GM23248 (cell line): ENCODE measurements at regions not wholly inside any gene's neighbourhood (a gene's known extent, or its start where the extent isn't known, plus 50 kb on each side); places are given as distances from the start of the nearest gene placed in this dataset.

Experiments
- DNase-seq: peaks from one replicate; pipeline ENCODE4 v3.0.0-alpha.2; 2015
- H2AFZ ChIP-seq: fragments of 200-600 bp; sonication (generic); 2 replicates; pipeline ENCODE4 v1.6.1; 2016; ENCODE audit warnings: antibody characterized with exemption
- H3F3A ChIP-seq: fragments of 200-600 bp; sonication (generic); 2 replicates; pipeline ENCODE4 v1.6.1; 2016; ENCODE audit warnings: mild to moderate bottlenecking, antibody characterized with exemption, mixed run types; ENCODE audit not compliant: insufficient read depth
- H3K27ac ChIP-seq: fragments of 200-600 bp; sonication (generic); 2 replicates; pipeline ENCODE4 v1.5.1; 2016; ENCODE audit warnings: mild to moderate bottlenecking
- H3K27me3 ChIP-seq: fragments of 200-600 bp; sonication (generic); replicated peaks from 2 replicates; pipeline ENCODE4 v1.6.1; 2016; ENCODE audit warnings: mild to moderate bottlenecking; ENCODE audit not compliant: insufficient read depth
- H3K36me3 ChIP-seq: fragments of 200-600 bp; sonication (generic); 2 replicates; pipeline ENCODE4 v1.6.1; 2016; ENCODE audit warnings: low read depth, mild to moderate bottlenecking
- H3K4me1 ChIP-seq: fragments of 200-600 bp; sonication (generic); 2 replicates; pipeline ENCODE4 v1.6.1; 2016; ENCODE audit warnings: mild to moderate bottlenecking; ENCODE audit not compliant: insufficient read depth
- H3K4me2 ChIP-seq: fragments of 200-600 bp; sonication (generic); one replicate; pipeline ENCODE4 v1.6.1; 2016; ENCODE audit warnings: mild to moderate bottlenecking; ENCODE audit not compliant: unreplicated experiment
- H3K4me3 ChIP-seq: fragments of 200-600 bp; sonication (generic); 2 replicates; pipeline ENCODE4 v1.5.1; 2016; ENCODE audit warnings: mild to moderate bottlenecking
- H3K79me2 ChIP-seq: fragments of 200-600 bp; sonication (generic); 2 replicates; pipeline ENCODE4 v1.6.1; 2016; ENCODE audit warnings: mild to moderate bottlenecking; ENCODE audit not compliant: insufficient read depth
- H3K9ac ChIP-seq: fragments of 200-600 bp; sonication (generic); 2 replicates; pipeline ENCODE4 v1.6.1; 2016; ENCODE audit warnings: mild to moderate bottlenecking
- H3K9me2 ChIP-seq: fragments of 200-600 bp; sonication (generic); 2 replicates; pipeline ENCODE4 v1.6.1; 2016; ENCODE audit warnings: mixed run types, mild to moderate bottlenecking, moderate library complexity; ENCODE audit not compliant: insufficient read depth
- H3K9me3 ChIP-seq: fragments of 200-600 bp; sonication (generic); one replicate; pipeline ENCODE4 v1.6.1; 2017; ENCODE audit warnings: low read depth
- H4K20me1 ChIP-seq: fragments of 200-600 bp; sonication (generic); 2 replicates; pipeline ENCODE4 v1.6.0; 2016; ENCODE audit not compliant: insufficient read depth
- EZH2 ChIP-seq: fragments of 200-600 bp; sonication (generic); IDR thresholded peaks from 2 replicates; pipeline ENCODE4 v1.6.1; 2018; ENCODE audit warnings: antibody characterized with exemption, mild to moderate bottlenecking; ENCODE audit not compliant: insufficient read depth, poor library complexity, severe bottlenecking
- EZH2phosphoT487 ChIP-seq: fragments of 200-600 bp; sonication (generic); IDR thresholded peaks from 2 replicates; pipeline ENCODE4 v1.6.1; 2018; ENCODE audit warnings: antibody characterized with exemption, moderate library complexity, mild to moderate bottlenecking, low read depth; ENCODE audit not compliant: insufficient read depth
- WGBS, 2 experiments: methylation state at CpG; one replicate each; pipeline ENCODE4 v1.1.6; 2015 to 2017; ENCODE audit warnings: low lambda C conversion rate in 2 of 2, low coverage in 1 of 2; ENCODE audit errors: missing lambda C conversion rate in 2 of 2; 5-methylcytosine and 5-hydroxymethylcytosine counted together
- in situ Hi-C: fragments of 300-500 bp; cut with MboI; formaldehyde crosslinking; loops from 2 replicates; pipeline ENCODE4 v1.15.0; 2020

DNA sequence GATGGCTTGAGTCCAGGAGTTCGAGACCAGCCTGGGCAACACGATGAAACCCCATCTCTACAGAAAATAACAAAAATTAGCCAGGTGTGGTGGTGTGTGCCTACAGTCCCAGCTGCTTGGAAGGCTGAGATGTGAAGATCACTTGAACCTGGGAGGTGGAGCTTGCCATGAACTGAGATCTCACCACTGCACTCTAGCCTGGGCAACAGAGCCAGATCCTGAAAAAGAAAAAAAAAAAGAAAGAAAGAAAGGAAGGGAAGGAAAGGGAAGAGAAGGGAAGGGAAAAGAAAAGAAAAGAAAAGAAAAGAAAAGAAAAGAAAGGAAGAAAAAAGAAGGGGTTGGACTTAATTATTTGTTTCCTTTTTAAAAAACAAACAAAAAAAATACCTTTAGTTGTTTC, 764.2 kb downstream of the IRX1 start:
- H3K9ac ChIP-seq, result no peak overlapping the region
- no peaks in the 10 kb centered on the region for H3K79me2 ChIP-seq
- no peak overlapping the region for H3K27ac ChIP-seq
- no peaks in the 10 kb centered on the region for H3K27me3 ChIP-seq
- 72 to 73% methylated on average over 2 of the region's 2 CpGs for WGBS, 2 experiments
- H4K20me1 ChIP-seq, result no peaks in the 10 kb centered on the region
- in situ Hi-C loops, result no loop called here
- H3K9me3 ChIP-seq, result no peaks in the 10 kb centered on the region
- DNase-seq, result no peak
- H3K4me3 ChIP-seq, result no peak overlapping the region
- H3K4me1 ChIP-seq, result no peaks in the 10 kb centered on the region
- H3K9me2 ChIP-seq, result no peaks in the 10 kb centered on the region
- H3F3A ChIP-seq, result no peaks in the 10 kb centered on the region
- no peak overlapping the region for H3K4me2 ChIP-seq
- H2AFZ ChIP-seq, result no peak overlapping the region
- TF ChIP-seq EZH2, result no peak
- TF ChIP-seq EZH2phosphoT487, result no peak
- H3K36me3 ChIP-seq, result no peaks in the 10 kb centered on the region

DNA sequence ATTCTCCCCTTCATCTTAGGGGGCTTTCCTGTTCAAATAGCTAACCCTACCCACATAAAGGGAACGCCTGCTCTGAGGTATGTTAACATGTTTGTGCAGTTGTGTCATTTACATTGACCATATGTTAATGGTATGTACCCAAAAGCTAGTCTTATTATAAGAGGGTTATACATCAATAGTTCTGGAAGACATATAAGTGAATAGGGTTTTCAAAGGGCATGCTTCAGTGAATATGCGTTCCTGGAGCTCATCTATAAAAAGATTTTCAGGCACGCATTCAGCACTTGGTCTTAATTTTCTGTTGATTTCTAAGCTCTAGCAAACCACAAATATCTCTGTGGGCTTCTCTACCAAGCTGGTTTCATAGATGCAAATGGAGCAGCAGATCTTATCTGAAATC, 766.1 kb downstream of the IRX1 start:
- Histone ChIP-seq H3K79me2 (no peaks in the 10 kb centered on the region), H4K20me1 (no peaks in the 10 kb centered on the region), H3K4me1 (no peaks in the 10 kb centered on the region), H3K27ac (no peak overlapping the region), H3K27me3 (no peaks in the 10 kb centered on the region), H2AFZ (no peak overlapping the region), H3F3A (no peaks in the 10 kb centered on the region), H3K4me2 (no peak overlapping the region), H3K4me3 (no peak overlapping the region), H3K9me2 (no peaks in the 10 kb centered on the region), H3K9me3 (no peaks in the 10 kb centered on the region), H3K36me3 (no peaks in the 10 kb centered on the region), H3K9ac (no peak overlapping the region)
- in situ Hi-C loops, result no loop called here
- DNase-seq, result no peak
- 24 to 27% methylated on average over 3 of the region's 3 CpGs for WGBS, 2 experiments
- no peak for TF ChIP-seq EZH2
- TF ChIP-seq EZH2phosphoT487, result no peak

DNA sequence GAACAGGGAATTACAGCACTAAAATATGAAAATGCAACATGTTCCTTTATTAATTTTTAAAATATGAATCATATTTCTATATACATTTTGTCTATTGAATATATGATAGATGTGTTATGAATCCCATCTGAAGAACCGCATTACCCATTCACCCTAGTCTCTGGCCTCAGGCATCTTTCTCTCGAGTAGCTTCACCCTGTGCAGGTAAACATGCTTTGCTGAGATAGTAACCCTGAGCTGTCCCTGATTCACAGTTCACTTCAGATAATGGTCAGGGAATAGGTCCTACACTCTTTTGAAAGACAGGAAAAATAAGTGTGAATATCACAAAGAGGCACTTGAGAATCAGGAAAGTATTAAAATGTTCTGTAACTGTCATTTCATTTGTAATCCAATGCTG, 766.8 kb downstream of the IRX1 start:
- no peak for DNase-seq
- H3K9me3 ChIP-seq, result no peaks in the 10 kb centered on the region
- H3K4me2 ChIP-seq, result no peak overlapping the region
- H3F3A ChIP-seq, result no peaks in the 10 kb centered on the region
- in situ Hi-C loops, result no loop called here
- H3K27ac ChIP-seq, result no peak overlapping the region
- H3K4me3 ChIP-seq, result no peak overlapping the region
- H3K4me1 ChIP-seq, result no peaks in the 10 kb centered on the region
- no peak overlapping the region for H2AFZ ChIP-seq
- H3K79me2 ChIP-seq, result no peaks in the 10 kb centered on the region
- WGBS, 2 experiments, result 57 to 71% methylated on average over 2 of the region's 2 CpGs
- TF ChIP-seq EZH2, result no peak
- no peak for TF ChIP-seq EZH2phosphoT487
- no peaks in the 10 kb centered on the region for H3K9me2 ChIP-seq
- H3K9ac ChIP-seq, result no peak overlapping the region
- no peaks in the 10 kb centered on the region for H4K20me1 ChIP-seq
- no peaks in the 10 kb centered on the region for H3K27me3 ChIP-seq
- no peaks in the 10 kb centered on the region for H3K36me3 ChIP-seq

DNA sequence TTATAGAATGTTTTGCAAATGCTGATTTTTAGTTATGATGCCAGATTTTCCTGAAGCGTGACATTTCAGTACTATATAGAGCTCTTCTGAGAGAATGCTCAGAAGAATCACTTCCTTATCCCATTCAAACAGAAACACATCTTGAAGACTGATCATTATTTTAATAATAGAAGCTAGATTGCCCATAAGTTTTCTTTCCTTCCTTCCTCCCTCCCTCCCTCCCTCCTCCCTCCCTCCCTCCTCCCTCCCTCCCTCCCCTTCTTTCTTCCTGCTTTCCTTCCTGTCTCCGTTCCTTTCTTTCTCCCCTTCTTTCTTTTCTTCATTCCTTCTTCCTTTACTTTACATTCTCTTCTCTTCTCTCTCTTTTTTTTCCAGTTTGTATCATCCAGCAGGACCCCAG, 767.4 kb downstream of the IRX1 start:
- 14% methylated on average over 2 of the region's 2 CpGs for WGBS, 2 experiments
- Histone ChIP-seq H3K9ac (no peak overlapping the region), H3K4me2 (no peak overlapping the region), H3K9me2 (no peaks in the 10 kb centered on the region), H3K27ac (no peak overlapping the region), H3K4me1 (no peaks in the 10 kb centered on the region), H3F3A (no peaks in the 10 kb centered on the region), H4K20me1 (no peaks in the 10 kb centered on the region), H3K9me3 (no peaks in the 10 kb centered on the region), H2AFZ (no peak overlapping the region), H3K27me3 (no peaks in the 10 kb centered on the region), H3K4me3 (no peak overlapping the region), H3K79me2 (no peaks in the 10 kb centered on the region), H3K36me3 (no peaks in the 10 kb centered on the region)
- no peak for DNase-seq
- TF ChIP-seq EZH2phosphoT487, result no peak
- in situ Hi-C loops, result no loop called here

DNA sequence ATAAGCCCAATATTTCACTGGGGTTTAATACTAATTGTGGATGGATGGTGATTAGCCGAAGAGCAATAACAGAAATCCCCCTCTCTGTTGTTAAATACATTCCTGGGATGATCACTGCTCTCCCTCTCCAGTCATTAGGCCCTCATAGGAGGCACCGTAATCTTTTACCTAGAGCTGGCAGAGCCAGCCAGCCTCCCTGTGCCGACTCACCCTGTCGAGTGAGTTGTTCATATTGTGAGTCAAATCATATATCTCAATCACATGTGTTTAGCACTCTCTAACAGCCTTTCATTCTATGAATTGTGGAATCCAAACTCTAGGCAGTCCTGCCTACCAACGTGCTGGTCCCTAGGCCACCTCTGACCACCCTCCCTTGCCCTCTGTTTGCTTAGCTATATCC, 771.0 kb downstream of the IRX1 start:
- no peaks in the 10 kb centered on the region for H3K4me1 ChIP-seq
- in situ Hi-C loops, result no loop called here
- 36 to 47% methylated on average over 5 of the region's 5 CpGs for WGBS, 2 experiments
- no peaks in the 10 kb centered on the region for H3K36me3 ChIP-seq
- no peak overlapping the region for H3K4me3 ChIP-seq
- no peaks in the 10 kb centered on the region for H3K27me3 ChIP-seq
- H3K27ac ChIP-seq, result no peak overlapping the region
- DNase-seq, result no peak
- TF ChIP-seq EZH2phosphoT487 (no peak), EZH2 (no peak)
- H2AFZ ChIP-seq, result no peak overlapping the region
- H4K20me1 ChIP-seq, result no peaks in the 10 kb centered on the region
- H3F3A ChIP-seq, result no peaks in the 10 kb centered on the region
- H3K4me2 ChIP-seq, result no peak overlapping the region
- H3K79me2 ChIP-seq, result no peaks in the 10 kb centered on the region
- H3K9ac ChIP-seq, result no peak overlapping the region
- no peaks in the 10 kb centered on the region for H3K9me3 ChIP-seq
- no peaks in the 10 kb centered on the region for H3K9me2 ChIP-seq
